IPS DF 6.9 (cell line): ENCODE measurements at regions not wholly inside any gene's neighbourhood (a gene's known extent, or its start where the extent isn't known, plus 50 kb on each side); places are given as distances from the start of the nearest gene placed in this dataset.

ENCODE experiments used
- DNase-seq: peaks from one replicate; pipeline ENCODE4 v3.0.0-alpha.2; 2013; ENCODE audit warnings: low read depth, low spot score
- H3K27ac ChIP-seq: one replicate; pipeline ENCODE4 v1.5.1; 2013; ENCODE audit warnings: low read length, control low read depth
- H3K27me3 ChIP-seq: 2 replicates; pipeline ENCODE4 v1.6.1; 2013; ENCODE audit warnings: mild to moderate bottlenecking, low read length; ENCODE audit not compliant: control insufficient read depth, insufficient read depth
- H3K36me3 ChIP-seq: 2 replicates; pipeline ENCODE4 v1.6.1; 2013; ENCODE audit warnings: low read length; ENCODE audit not compliant: control insufficient read depth, insufficient read depth
- H3K4me1 ChIP-seq: 2 replicates; pipeline ENCODE4 v1.6.1; 2013; ENCODE audit warnings: low read length; ENCODE audit not compliant: control insufficient read depth, insufficient read depth
- H3K4me3 ChIP-seq: 2 replicates; pipeline ENCODE4 v1.5.1; 2013; ENCODE audit warnings: mild to moderate bottlenecking, low read length
- H3K9me3 ChIP-seq: 2 replicates; pipeline ENCODE4 v1.6.1; 2013; ENCODE audit warnings: low read length, inconsistent platforms; ENCODE audit not compliant: control insufficient read depth, insufficient read depth
- WGBS: extraction: QIAGEN DNeasy Blood & Tissue Kit; methylation state at CpG from one replicate; pipeline ENCODE4 v1.1.7; 2013; ENCODE audit warnings: mixed read lengths, missing lambda C conversion rate; ENCODE audit not compliant: insufficient read length, insufficient coverage; 5-methylcytosine and 5-hydroxymethylcytosine counted together

GRCh38 chr18:57275111-57275510 lies 77.2 kb upstream of the ST8SIA3 start:
- WGBS, result no CpG with 5 or more reads among the region's 3 CpGs
- H3K27me3 ChIP-seq, result no peaks in the 10 kb centered on the region

DNA sequence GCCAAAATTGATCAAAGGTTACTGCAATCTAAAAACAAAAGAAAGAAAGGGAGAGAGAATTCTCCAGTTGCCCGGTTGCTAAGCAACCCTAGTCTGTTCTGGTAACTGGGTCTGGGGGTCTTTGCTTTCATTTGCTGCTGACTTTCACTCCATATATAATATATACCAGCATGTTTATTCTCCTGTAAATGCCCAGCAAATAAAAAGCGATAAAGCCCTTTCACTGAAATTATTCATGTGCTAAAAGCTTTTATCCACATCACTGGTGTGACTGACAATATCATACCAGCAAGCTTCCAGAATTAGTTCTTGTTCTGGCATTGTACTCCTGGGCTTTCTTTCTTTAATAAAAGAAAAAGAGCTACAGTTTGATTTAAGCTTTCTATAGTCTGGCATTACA lies 75.5 kb upstream of the ST8SIA3 start:
- H3K27me3 ChIP-seq, result no peaks in the 10 kb centered on the region

More at GRCh38 chr18:57275111-57275510, 77.2 kb upstream of the ST8SIA3 start:
- Histone ChIP-seq H3K4me1 (no peaks in the 10 kb centered on the region), H3K36me3 (no peaks in the 10 kb centered on the region), H3K27ac (no peak overlapping the region), H3K9me3 (no peaks in the 10 kb centered on the region), H3K4me3 (no peak overlapping the region)
- DNase-seq, result no peak

DNA sequence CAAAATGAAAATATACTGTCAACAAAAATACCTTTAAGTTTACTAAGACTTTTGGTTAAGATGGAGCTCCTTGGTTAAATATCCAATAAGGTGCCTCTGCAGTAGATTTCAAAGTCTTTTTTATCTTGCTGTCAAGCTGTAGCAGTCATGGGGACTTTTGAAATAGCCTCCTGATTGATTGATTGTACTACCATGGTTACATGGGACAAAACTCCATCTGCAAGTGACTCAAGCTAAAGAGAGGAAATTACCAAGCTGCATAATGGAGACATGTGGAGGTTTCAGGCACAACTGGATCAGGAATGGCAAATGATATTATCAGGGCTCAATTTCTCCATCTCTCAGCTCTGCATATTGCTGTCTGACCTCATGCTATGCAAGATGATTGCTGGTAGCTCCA lies 73.4 kb upstream of the ST8SIA3 start:
- no peak for DNase-seq
- no peaks in the 10 kb centered on the region for H3K27me3 ChIP-seq

More for the DNA sequence above, 75.5 kb upstream of the ST8SIA3 start:
- no peak overlapping the region for H3K27ac ChIP-seq
- H3K4me3 ChIP-seq, result no peak overlapping the region
- no peaks in the 10 kb centered on the region for H3K9me3 ChIP-seq
- no CpG with 5 or more reads among the region's 2 CpGs for WGBS
- H3K4me1 ChIP-seq, result no peaks in the 10 kb centered on the region
- H3K36me3 ChIP-seq, result no peaks in the 10 kb centered on the region
- no peak for DNase-seq

GRCh38 chr18:57281519-57281918 lies 70.8 kb upstream of the ST8SIA3 start:
- no peak for DNase-seq
- Histone ChIP-seq H3K27me3 (no peaks in the 10 kb centered on the region), H3K27ac (no peak overlapping the region), H3K36me3 (no peaks in the 10 kb centered on the region), H3K4me1 (no peaks in the 10 kb centered on the region), H3K4me3 (no peak overlapping the region), H3K9me3 (no peaks in the 10 kb centered on the region)
- WGBS, result no CpG with 5 or more reads among the region's 5 CpGs

More for the DNA sequence above, 73.4 kb upstream of the ST8SIA3 start:
- Histone ChIP-seq H3K27ac (no peak overlapping the region), H3K36me3 (no peaks in the 10 kb centered on the region), H3K4me1 (no peaks in the 10 kb centered on the region), H3K4me3 (no peak overlapping the region), H3K9me3 (no peaks in the 10 kb centered on the region)

DNA sequence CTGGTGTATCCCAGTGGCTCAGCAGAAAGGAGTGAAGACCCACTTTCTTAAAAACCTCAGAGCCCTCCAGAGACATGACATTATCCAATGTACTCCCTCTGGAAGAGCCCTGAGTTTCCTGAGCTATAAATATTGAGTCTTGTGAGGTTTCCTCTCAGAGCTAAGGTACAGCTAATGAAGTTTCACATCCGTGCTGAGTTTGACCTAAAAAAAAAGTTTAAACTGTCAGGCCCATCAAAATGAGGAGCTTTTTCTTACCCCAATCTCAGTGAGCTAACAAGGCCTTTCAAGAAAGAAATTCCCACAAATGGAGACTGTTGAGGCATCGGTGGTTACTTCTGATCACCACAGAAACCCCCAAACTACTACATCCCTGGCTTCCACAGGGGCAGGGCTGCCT lies 65.4 kb upstream of the ST8SIA3 start:
- no CpG with 5 or more reads among the region's 2 CpGs for WGBS
- Histone ChIP-seq H3K36me3 (no peaks in the 10 kb centered on the region), H3K4me3 (no peak overlapping the region), H3K27me3 (no peaks in the 10 kb centered on the region), H3K9me3 (no peaks in the 10 kb centered on the region), H3K4me1 (no peaks in the 10 kb centered on the region), H3K27ac (no peak overlapping the region)
- DNase-seq, result no peak

- Histone ChIP-seq H3K4me1 (no peaks in the 10 kb centered on the region), H3K9me3 (no peaks in the 10 kb centered on the region), H3K4me3 (no peak overlapping the region), H3K36me3 (no peaks in the 10 kb centered on the region), H3K27me3 (no peaks in the 10 kb centered on the region), H3K27ac (no peak overlapping the region)
- DNase-seq, result no peak
- no CpG with 5 or more reads among the region's 2 CpGs for WGBS
These were observed 64.6 kb upstream of the ST8SIA3 start for GRCh38 chr18:57287766-57288165.

DNA sequence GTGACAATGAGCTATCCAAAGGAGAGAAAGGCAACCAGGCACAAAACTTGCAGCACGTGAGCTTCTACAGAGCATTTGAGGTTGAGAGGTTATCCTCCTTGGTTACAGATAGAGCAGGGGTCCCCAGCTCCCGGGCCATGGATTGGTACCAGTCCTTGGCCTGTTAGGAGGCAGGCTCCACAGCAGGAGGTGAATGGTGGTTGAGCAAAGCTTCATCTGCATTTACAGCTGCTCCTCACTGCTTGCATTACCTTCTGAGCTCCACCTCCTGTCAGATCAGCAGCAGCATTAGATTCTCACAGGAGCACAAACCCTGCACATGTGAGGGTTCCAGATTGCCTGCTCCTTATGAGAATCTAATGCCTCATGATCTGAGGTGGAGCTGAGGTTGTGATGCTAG lies 57.8 kb upstream of the ST8SIA3 start:
- DNase-seq, result peak; percentile 4
- Histone ChIP-seq H3K4me3 (no peak overlapping the region), H3K9me3 (no peaks in the 10 kb centered on the region), H3K36me3 (no peaks in the 10 kb centered on the region), H3K4me1 (no peaks in the 10 kb centered on the region), H3K27me3 (no peaks in the 10 kb centered on the region), H3K27ac (no peak overlapping the region)
- WGBS, result no CpG with 5 or more reads among the region's 2 CpGs

GRCh38 chr18:57296336-57296735 lies 56.0 kb upstream of the ST8SIA3 start:
- DNase-seq, result no peak
- H3K9me3 ChIP-seq, result no peaks in the 10 kb centered on the region
- no peak overlapping the region for H3K4me3 ChIP-seq
- H3K4me1 ChIP-seq, result no peaks in the 10 kb centered on the region
- no peaks in the 10 kb centered on the region for H3K36me3 ChIP-seq
- no peaks in the 10 kb centered on the region for H3K27me3 ChIP-seq
- H3K27ac ChIP-seq, result no peak overlapping the region

GRCh38 chr18:57297306-57297705 lies 55.1 kb upstream of the ST8SIA3 start:
- Histone ChIP-seq H3K4me1 (no peaks in the 10 kb centered on the region), H3K4me3 (no peak overlapping the region), H3K36me3 (no peaks in the 10 kb centered on the region), H3K27ac (no peak overlapping the region), H3K27me3 (no peaks in the 10 kb centered on the region), H3K9me3 (no peaks in the 10 kb centered on the region)
- DNase-seq, result no peak
- no CpG with 5 or more reads among the region's 7 CpGs for WGBS

- no peak for DNase-seq
- Histone ChIP-seq H3K4me3 (no peak overlapping the region), H3K9me3 (no peaks in the 10 kb centered on the region), H3K4me1 (no peaks in the 10 kb centered on the region), H3K27ac (no peak overlapping the region), H3K36me3 (no peaks in the 10 kb centered on the region), H3K27me3 (no peaks in the 10 kb centered on the region)
These were observed 52.4 kb upstream of the ST8SIA3 start for GRCh38 chr18:57299931-57300330.

DNA sequence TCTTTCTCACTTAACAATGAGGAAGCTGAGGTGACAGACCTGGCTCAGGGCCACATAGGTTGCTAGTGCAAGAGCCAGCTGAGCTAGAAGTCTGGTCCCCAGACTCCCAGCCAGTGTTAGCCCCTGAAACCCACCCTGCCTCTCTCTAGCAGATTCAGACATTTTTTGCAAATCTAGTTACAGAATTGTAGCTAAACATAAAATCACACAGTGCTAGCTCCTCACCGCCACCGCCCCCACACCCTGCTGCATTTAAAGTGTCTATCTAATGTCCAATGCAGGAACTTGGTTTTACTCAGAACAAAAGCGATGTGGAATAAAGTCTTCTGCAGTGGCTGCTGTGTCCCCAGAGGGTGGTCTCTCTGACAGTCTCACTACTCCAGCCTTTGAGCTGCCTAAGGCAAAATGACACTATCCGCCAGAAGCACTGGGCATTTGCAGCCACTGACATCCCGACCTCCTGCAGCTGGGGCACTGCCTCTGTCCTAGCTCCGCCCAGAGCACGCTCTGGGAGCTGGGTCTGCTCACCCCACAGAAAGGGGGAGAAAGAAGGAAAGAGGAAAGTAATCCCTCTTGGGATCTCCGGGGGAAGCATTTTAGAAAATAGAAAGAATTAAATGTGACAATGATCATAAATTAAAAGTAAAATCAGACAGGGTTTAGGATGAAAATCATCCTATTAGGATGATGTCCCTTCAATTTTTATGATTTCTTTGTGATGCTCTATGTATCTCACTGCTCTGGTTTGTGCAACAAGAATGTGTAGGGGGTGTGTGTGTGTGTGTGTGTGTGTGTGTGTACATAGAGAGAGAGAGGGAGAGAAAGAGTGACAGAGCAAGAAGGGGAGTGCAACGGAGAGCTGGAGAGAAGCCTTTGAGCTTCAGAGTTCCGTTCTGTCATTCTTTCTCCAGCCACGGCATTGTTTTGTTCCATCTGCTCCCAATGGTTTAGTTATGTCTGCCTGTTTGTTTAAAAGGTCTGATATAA lies 50.5 kb upstream of the ST8SIA3 start:
- no peak for DNase-seq
- no peaks in the 10 kb centered on the region for H3K9me3 ChIP-seq
- H3K36me3 ChIP-seq, result no peaks in the 10 kb centered on the region
- H3K27me3 ChIP-seq, result no peaks in the 10 kb centered on the region
- H3K4me3 ChIP-seq, result no peak overlapping the region
- no CpG with 5 or more reads among the region's 11 CpGs for WGBS
- no peak overlapping the region for H3K27ac ChIP-seq
- H3K4me1 ChIP-seq, result no peaks in the 10 kb centered on the region
